Upper lobe of left lung (tissue), 6 donors: ENCODE measurements at regions not wholly inside any gene's neighbourhood (a gene's known extent, or its start where the extent isn't known, plus 50 kb on each side); places are given as distances from the start of the nearest gene placed in this dataset.

Experiments
- ATAC-seq, 2 donors: fragments of 200-7000 bp; cut with Tn5 transposase; one replicate each; pipeline ENCODE4 v1.9.1; 2022; ENCODE audit warnings: mild to moderate bottlenecking in 2 of 2, moderate library complexity in 2 of 2; ENCODE audit not compliant: low FRiP score in 2 of 2
- DNase-seq, 2 donors: peaks; one replicate each; pipeline ENCODE4 v3.0.0-alpha.2; 2019 to 2020
- H3K27ac ChIP-seq, 4 donors: fragments of 200-600 bp; sonication (generic); one replicate each; pipeline ENCODE4 v1.5.1; 2016 to 2019
- H3K27me3 ChIP-seq, 4 donors: fragments of 200-600 bp; sonication (generic); one replicate each; pipeline ENCODE4 v1.5.1; 2017 to 2019
- H3K36me3 ChIP-seq, 4 donors: fragments of 200-600 bp; sonication (generic); one replicate each; pipeline ENCODE4 v1.5.1; 2016 to 2019
- H3K4me1 ChIP-seq, 4 donors: fragments of 200-600 bp; sonication (generic); one replicate each; pipeline ENCODE4 v1.5.1; 2018 to 2019
- H3K4me3 ChIP-seq, 4 donors: fragments of 200-600 bp; sonication (generic); one replicate each; pipeline ENCODE4 v1.5.1; 2017 to 2019; ENCODE audit warnings: mild to moderate bottlenecking in 2 of 4, moderate library complexity in 1 of 4
- H3K9me3 ChIP-seq, 4 donors: fragments of 200-600 bp; sonication (generic); one replicate each; pipeline ENCODE4 v1.5.1; 2018 to 2019
- CTCF ChIP-seq, 6 experiments: fragments of 450-650 bp in 4 of 6; fragments of 200-600 bp in 2 of 6; sonication (generic) in 2 of 6; IDR thresholded peaks; one replicate each; pipeline ENCODE4 v1.5.1; 2016 to 2019; ENCODE audit warnings: antibody characterized with exemption in 6 of 6
- EP300 ChIP-seq, 4 donors: sonication (generic); formaldehyde crosslinking; IDR thresholded peaks; one replicate each; pipeline ENCODE4 v1.5.1; 2017; ENCODE audit warnings: antibody characterized with exemption in 4 of 4, control low read depth in 2 of 4
- POLR2A ChIP-seq, 4 donors: fragments of 450-650 bp; IDR thresholded peaks; one replicate each; pipeline ENCODE4 v1.5.1; 2016 to 2017; ENCODE audit warnings: antibody characterized with exemption in 4 of 4, mild to moderate bottlenecking in 2 of 4
- POLR2AphosphoS5 ChIP-seq, 2 donors: sonication (generic); formaldehyde crosslinking; IDR thresholded peaks; one replicate each; pipeline ENCODE4 v1.5.1; 2017; ENCODE audit warnings: antibody characterized with exemption in 2 of 2
- WGBS, 2 donors: methylation state at CpG; one replicate each; pipeline ENCODE4 v1.1.5; 2017 to 2018; 5-methylcytosine and 5-hydroxymethylcytosine counted together
- donor health status: DM: no; HTN: no; CAD: no; lungs with moderate emphysema.
- donor health status: DM: no; HTN: yes; CAD: no; lungs with severe emphysema.

- H3K4me1 ChIP-seq: no peaks in the 10 kb centered on the region
- no peaks in the 10 kb centered on the region for H3K9me3 ChIP-seq
- H3K27ac ChIP-seq: no peak overlapping the region
- H3K27me3 ChIP-seq: no peaks in the 10 kb centered on the region
- TF ChIP-seq POLR2A (IDR thresholded peaks at IDR 0.05): no peak
- no peak for TF ChIP-seq CTCF (IDR thresholded peaks at IDR 0.05)
- no peak for TF ChIP-seq POLR2AphosphoS5 (IDR thresholded peaks at IDR 0.05)
- whole genome bisulfite sequencing, 2 donors: 48 to 62% methylated on average over 2 of the region's 2 CpGs
- no peak for ATAC-seq
- H3K4me3 ChIP-seq: no peak overlapping the region
- no peaks in the 10 kb centered on the region for H3K36me3 ChIP-seq
- DNase-seq: no peak
These were observed 139.4 kb downstream of the BMP2 start for GRCh38 chr20:6906871-6907270.

- no peak overlapping the region for H3K27ac ChIP-seq
- H3K9me3 ChIP-seq: no peaks in the 10 kb centered on the region
- DNase-seq: no peak
- no peaks in the 10 kb centered on the region for H3K27me3 ChIP-seq
- TF ChIP-seq CTCF (IDR thresholded peaks at IDR 0.05) (no peak), POLR2AphosphoS5 (IDR thresholded peaks at IDR 0.05) (no peak), EP300 (IDR thresholded peaks at IDR 0.05) (no peak), POLR2A (IDR thresholded peaks at IDR 0.05) (no peak)
- 93 to 100% methylated on average over 2 of the region's 2 CpGs for WGBS, 2 donors
- H3K4me3 ChIP-seq: no peak overlapping the region
- ATAC-seq: no peak
- no peaks in the 10 kb centered on the region for H3K36me3 ChIP-seq
- no peaks in the 10 kb centered on the region for H3K4me1 ChIP-seq
These were observed 141.2 kb downstream of the BMP2 start for GRCh38 chr20:6908673-6909072.

- no peak overlapping the region for H3K4me3 ChIP-seq
- H3K9me3 ChIP-seq: no peaks in the 10 kb centered on the region
- WGBS, 2 donors: 91 to 93% methylated on average over 3 of the region's 3 CpGs
- DNase-seq (no peak), ATAC-seq (no peak)
- no peaks in the 10 kb centered on the region for H3K36me3 ChIP-seq
- H3K4me1 ChIP-seq: no peaks in the 10 kb centered on the region
- no peaks in the 10 kb centered on the region for H3K27me3 ChIP-seq
- TF ChIP-seq CTCF (IDR thresholded peaks at IDR 0.05) (no peak), EP300 (IDR thresholded peaks at IDR 0.05) (no peak), POLR2A (IDR thresholded peaks at IDR 0.05) (no peak), POLR2AphosphoS5 (IDR thresholded peaks at IDR 0.05) (no peak)
- no peak overlapping the region for H3K27ac ChIP-seq
These were observed 142.1 kb downstream of the BMP2 start for GRCh38 chr20:6909608-6910007.

GRCh38 chr20:6914986-6915385, 147.5 kb downstream of the BMP2 start:
- 72 to 79% methylated on average over 4 of the region's 4 CpGs for WGBS, 2 donors
- TF ChIP-seq EP300 (IDR thresholded peaks at IDR 0.05) (no peak), POLR2AphosphoS5 (IDR thresholded peaks at IDR 0.05) (no peak), POLR2A (IDR thresholded peaks at IDR 0.05) (no peak), CTCF (IDR thresholded peaks at IDR 0.05) (no peak)
- Histone ChIP-seq H3K27me3 (no peaks in the 10 kb centered on the region), H3K36me3 (no peaks in the 10 kb centered on the region), H3K27ac (no peak overlapping the region), H3K4me3 (no peak overlapping the region), H3K9me3 (no peaks in the 10 kb centered on the region), H3K4me1 (no peaks in the 10 kb centered on the region)
- ATAC-seq: no peak
- DNase-seq: no peak

- H3K9me3 ChIP-seq: no peaks in the 10 kb centered on the region
- no peaks in the 10 kb centered on the region for H3K27me3 ChIP-seq
- TF ChIP-seq POLR2A (IDR thresholded peaks at IDR 0.05) (no peak), CTCF (IDR thresholded peaks at IDR 0.05) (no peak), POLR2AphosphoS5 (IDR thresholded peaks at IDR 0.05) (no peak), EP300 (IDR thresholded peaks at IDR 0.05) (no peak)
- ATAC-seq (no peak), DNase-seq (no peak)
- H3K27ac ChIP-seq: no peak overlapping the region
- no peaks in the 10 kb centered on the region for H3K36me3 ChIP-seq
- no peaks in the 10 kb centered on the region for H3K4me1 ChIP-seq
- 84 to 100% methylated on average over 1 of the region's 1 CpG for WGBS, 2 donors
- H3K4me3 ChIP-seq: no peak overlapping the region
These were observed 149.5 kb downstream of the BMP2 start for GRCh38 chr20:6916938-6917337.
